ENCODE measurements at regions not wholly inside any gene's neighbourhood (a gene's known extent, or its start where the extent isn't known, plus 50 kb on each side); places are given as distances from the start of the nearest gene placed in this dataset.

DNA sequence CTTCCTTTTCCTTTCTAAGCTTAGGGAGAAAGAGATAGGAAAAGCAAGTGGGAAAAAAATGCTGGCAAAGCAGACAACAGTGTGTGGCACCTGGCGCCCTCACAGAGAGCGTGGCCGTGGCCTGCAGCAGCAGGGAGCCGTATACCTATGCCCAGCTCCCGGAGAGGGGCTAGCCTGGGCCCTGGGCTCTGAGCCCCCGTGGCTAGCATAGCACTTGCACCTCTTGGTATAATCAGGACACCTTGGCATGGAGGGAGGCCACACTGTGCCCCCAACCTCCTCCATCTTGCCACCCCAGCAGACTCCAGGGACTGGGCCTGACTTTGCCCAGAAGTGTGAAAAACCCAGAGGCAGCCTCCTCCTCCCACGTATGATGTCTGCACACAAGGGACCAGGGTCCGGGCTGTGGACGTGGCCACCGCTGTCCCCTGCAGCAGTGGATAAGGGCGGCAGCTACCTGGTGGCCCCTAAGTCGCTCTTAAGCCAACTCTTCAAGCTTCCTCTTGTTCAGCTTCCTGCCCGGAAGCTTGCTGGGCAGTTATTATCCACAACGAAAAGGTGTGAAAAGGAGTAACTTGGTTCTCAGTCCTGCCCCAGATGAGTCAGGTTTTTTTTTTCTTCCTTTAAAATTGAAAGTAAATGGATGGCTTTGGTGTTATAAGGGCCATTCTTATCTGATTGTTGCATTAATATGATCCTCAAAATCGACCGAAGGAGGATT, 249.1 kb upstream of the PITRM1 start:
- no peak for DNase-seq

DNA sequence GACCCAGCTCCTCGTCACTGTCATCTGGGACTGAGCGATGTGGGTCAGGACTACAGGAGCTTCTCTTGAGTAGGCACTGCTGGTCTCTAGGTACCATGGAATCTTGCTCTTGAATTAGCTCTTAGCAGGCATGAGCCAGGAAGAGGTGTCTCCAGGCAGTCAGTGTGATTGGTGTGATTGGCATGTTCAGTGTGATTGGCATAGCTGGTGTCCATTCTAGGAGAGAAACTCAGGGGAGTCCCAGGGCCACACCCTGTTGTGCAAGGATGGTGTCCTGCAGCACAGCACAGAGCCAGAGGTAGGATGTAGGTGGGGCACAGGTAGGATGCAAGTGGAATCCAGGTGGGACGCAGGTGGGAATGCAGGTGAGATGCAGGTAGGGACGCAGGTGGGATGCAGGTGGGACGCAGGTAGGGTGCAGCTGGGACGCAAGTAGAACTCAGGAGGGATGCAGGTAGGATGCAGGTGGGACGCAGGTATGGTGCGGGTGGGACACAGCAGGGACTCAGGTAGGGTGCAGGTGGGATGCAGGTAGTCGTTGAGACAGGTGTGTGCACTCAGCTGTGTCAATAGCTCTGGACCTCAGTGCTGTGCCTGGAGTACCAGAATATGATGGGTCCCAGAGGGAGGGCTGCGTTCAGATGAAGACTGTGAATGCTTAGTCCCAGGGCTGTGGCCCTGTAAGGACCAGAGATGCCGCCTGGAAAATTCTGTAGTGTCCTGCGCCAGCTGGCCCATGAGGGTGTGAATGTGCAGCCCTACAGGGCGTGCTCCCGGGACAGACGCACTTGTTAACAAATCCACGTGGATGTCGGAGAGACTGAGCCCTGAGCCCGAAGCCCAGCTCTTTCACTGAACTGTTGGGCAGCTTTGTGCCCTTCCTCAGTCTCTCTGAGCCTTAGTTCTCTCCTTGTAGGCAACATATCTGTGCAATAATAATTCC, 248.2 kb upstream of the PITRM1 start:
- no peak for DNase-seq

DNA sequence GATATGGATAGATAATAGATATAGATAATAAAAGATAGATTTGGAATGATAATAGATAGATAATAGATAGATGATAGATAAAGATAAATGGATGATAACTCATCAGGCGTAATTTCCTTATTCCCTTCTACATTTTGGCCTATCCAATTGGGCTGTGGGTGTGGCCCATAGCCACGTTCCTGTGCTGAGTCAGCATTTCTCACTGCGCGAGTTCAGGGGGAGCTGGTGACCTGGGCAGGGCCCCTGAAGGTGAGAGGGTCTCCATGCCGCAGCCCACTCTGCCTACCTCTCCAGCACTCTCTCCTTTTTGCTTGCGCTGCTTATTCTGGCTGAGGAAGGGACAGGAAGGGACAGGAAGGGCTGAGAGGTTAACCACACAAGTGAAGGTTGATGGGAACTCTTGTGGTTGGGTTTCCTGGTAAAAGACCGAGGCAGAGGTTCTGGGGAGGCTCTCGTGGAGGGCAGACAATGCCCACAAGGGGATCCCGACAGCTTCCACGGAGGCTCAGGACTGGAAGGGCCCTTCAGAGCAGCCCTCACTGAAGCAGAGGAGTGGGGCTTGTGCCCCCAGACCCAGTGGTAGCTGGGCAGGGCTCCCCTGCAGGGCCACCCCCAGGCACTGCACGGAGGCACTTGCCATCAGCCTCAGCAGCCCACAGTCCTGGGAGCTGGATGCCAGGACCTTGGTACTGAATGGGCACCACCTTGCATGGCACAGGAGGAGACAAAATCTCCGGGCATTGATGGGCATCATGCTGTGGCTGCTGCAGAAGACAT, 247.3 kb upstream of the PITRM1 start:
- no peak for DNase-seq

DNA sequence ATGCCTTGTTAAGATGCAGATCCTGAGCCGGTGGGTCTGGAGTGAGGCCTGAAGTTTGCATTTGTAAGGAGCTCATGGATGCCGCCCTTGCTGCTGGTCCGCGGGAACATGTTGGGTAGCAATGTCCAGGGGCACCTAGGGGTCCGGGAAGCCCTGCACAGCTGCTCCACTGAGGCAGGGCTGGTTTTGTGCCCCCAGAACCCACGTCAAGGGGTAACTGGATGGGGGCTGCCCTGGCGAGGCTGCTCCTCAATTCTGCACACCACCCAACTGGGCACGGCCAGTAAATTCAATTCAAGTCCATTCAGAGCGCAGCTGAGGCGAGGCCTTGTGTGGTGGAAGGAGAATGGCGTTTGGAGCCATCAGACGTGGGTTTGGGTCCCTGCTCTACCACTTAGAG, 246.3 kb upstream of the PITRM1 start:
- DNase-seq: no peak

DNA sequence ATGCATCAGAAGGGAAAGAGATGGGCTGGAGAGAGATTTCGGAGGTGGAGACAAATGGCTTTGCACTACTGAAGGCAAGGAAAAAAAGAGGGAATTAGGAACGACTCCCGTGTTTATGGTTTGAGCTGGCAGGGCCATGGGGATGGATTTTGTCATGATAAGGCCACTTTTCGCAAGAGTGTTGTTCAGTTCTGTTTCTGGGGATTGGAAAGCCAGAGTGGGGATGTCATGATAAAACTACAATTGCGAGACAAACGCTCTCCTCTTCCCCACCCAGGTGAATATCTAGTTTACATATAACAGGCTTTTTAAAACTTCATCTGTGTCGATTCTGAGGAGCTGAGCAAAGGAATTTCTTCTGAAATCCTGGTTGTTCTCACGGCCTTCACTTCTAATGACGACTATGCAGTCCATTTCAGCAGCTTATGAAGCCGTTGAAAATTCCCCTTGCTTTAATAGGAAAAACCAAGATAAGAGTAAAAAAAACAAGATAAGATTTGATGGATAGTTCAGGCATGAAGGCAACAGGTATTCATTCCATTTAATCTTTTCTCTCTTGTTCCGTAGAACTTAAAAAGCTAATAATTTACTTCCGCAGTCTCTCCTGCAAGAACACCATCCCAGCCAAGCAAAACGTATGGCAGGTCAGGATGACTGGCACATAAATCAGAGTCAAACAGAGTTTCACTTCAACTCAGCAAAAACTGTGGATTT, 245.6 kb upstream of the PITRM1 start:
- no peak for DNase-seq

DNA sequence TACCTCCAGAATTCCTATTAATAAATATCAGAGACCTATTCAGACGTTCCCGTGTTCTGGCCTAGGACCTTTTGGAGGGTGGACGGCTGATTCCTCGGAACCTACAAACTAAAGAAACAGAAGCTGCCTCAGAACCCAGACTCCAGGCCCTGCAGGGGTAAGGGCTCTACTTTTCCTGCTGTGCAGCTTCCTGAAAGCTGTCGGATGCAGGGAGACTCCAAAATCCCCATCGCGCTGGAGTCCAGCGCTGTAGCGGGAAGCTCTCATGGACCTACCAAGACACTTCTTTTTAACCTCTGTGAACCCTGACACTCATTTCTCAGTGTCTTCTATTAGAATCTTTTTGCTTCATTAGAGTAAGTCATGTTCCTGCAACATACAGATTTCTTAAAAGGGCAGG, 244.5 kb upstream of the PITRM1 start:
- no peak for DNase-seq

DNA sequence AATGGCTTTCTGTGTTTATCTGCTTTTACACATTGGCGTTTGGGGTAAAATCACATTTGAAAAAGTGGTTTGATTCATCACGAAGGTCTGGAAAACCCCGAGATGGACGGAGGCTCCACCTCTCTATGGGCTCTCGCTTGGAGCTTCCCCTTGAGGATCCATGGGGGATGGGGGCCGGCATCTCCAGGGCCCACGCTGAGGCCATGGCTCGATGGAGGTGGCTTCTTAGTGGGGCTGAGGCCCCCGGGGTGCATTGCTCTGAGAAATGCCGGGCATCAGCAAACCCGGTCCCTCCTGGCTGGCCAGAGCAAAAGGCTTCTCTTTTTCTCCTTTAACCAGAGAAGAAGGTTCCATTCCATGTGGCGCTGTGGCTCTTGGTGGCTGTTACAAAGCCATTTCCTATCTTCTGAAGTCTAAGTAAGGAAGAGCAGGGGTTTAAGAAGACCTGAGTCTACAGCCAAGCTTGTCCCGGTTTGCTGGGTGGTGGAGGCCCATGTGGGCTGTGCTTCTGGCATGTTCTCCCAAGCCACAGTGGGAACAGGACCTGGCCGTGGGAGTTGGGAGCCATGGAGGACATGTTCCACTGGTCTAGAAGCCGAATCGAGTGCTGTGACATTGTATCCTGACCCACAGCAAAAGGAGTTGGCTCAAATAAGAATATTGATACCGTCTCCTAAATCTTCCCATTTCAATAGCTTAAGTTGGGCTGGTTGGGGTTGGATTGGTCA, 243.5 kb upstream of the PITRM1 start:
- no peak for DNase-seq

DNA sequence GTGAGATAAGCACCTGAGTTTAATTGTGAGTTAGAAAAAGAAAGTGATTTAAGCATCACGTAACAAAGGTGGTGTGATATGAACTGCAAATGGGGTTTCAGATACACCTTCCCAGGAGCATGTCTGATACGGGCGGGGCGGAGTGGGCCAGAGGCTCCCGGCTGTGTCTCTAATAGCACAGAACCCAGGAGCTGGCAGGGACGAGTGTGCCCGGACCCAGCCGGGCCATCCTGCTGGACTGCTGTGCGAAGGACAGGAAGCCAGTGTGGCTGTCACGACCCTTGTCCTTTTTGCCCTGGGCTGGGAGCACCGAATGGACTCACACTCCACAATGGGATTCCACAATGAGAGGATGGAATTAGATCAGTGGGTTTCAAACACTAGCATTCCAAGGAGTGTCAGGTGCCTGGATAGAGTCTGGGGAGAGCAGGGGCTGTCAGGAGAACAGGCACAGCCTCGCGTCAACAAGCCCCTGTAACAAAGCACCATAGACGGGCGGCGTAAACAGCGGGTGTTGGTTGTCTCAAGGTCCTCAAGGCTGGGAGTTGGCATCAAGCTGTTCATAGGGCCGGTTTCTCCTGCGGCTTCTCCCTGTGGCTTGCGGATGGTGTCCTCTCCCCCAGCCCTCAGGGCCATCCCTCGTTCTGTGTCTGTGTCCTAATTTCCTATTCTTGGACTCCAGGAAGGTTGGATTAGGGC, 242.6 kb upstream of the PITRM1 start:
- no peak for DNase-seq

DNA sequence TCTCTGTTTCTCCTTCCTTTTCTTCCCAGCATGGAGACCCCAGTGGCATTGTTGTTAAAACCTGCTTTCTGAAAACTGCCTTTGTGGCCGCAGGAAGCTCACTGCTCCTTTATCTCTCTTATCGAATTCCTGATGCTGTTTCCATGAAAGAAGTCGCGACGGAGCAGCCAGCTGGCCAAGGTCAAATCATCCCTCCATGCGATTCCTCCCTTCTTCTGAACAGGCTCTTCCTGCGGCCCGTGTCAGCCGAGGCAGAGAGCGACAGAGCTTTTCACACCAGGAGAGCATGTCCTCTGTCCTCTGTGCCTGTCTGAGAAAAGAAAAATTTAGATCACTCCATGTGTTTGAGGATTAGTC, 242.1 kb upstream of the PITRM1 start:
- no peak for DNase-seq

DNA sequence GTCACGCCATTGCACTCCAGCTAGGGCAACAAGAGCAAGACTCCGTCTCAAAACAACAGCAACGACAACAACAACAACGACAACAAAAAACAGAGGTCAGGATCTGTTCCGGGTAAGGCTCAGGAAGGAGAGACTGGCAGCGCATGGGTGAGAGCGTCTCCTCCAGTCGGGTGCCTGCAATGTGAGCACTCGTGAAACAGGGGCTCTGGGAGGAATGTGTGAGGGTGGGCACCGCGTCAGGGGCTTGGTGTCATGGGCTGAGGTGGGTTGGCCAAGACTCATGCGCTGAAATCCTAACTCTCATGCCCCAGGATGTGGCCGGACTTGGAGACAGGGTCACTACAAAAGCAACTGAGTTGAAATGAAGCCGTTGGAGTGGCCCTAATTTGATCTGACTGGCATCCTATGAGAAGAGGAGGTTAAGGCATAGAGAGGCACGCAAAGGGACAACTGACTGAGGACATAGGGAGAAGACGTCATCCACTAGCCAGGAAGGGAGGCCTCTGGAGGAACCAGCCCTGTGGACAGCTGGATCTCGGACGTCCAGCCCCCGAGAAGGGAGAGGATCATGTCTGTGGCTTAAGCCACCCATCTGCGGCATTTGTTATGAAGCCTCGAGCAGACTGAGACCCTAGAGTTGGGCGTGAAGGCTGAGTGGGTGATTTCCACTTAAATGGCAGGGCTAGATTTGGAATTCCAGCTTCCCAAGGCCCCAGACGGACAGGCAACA, 241.5 kb upstream of the PITRM1 start:
- DNase-seq: no peak

DNA sequence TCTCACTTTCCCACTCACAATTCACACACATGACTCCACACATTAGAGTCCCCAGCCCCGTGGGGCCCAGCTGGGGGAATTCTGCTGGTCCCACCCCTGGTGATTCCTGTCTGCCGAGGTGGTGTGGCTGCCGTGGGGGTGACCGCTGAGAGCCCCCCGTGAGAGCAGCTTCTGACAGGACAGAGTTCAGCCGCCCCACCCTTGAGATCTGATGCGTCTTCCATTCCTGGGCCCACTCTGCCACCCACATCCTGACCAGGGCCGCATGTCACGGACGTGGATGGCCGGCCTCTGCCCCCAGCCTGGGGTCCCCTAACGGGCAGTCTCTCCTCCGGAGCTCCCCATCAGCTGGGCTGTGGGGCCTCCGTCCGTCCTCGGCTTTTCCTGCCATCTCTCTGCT, 240.1 kb upstream of the PITRM1 start:
- no peak for DNase-seq

DNA sequence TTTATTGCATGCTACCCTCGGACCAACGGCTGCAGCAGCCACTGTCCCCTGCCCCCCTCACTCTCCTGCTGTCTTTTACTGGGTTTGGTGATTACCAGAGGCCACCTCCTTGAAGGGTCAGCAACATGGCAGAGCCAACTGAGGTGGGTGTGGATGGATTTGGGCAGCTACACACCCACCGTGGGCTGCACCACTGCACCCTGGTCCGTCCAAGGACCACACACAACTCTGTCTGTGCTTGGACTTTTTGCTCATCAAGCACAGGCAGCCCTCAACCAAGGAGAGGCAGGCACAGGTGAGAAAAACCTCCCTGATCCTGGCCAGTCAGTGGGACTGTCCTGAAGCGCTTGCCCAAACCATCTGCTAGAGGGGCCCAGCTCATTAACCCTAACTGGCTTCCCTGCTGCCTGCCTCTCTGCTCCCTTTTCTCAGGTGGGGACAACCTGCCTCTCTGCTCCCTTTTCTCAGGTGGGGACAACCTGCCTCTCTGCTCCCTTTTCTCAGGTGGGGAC, 239.5 kb upstream of the PITRM1 start:
- DNase-seq: no peak

DNA sequence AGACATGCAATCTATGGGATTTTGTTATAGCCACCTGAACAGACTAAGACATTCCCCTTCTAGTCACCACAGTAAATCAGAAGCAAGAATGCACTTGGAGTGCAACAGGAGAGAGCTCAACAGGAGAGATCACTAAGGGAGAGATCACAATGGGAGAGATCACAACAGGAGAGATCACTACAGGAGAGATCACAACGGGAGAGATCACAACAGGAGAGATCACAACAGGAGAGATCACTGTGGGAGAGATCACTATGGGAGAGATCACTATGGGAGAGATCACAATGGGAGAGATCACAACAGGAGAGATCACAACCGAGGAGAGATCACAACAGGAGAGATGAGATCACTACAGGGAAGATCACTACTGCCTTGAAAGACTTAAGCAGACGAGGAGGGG, 238.5 kb upstream of the PITRM1 start:
- no peak for DNase-seq

DNA sequence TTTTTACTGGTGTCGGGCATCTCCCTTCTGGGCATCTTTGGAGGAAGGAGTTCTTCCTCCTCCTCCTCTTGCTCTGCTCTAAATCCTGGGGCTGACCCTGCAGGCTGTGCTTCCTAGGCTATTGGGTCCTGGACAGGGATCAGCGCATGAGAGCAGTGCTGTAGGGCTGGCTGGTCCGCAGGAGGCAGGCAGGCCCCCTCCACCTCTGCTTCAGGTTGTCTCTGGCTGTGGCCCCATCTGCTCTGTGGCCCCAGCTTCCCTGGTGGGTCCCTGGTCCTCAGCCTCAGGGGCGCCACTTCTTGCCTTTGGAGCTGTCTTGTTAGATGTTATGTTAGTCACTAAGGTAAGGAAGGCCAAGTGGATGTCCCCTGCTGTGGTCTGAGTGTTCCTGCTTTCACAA, 237.3 kb upstream of the PITRM1 start:
- no peak for DNase-seq

DNA sequence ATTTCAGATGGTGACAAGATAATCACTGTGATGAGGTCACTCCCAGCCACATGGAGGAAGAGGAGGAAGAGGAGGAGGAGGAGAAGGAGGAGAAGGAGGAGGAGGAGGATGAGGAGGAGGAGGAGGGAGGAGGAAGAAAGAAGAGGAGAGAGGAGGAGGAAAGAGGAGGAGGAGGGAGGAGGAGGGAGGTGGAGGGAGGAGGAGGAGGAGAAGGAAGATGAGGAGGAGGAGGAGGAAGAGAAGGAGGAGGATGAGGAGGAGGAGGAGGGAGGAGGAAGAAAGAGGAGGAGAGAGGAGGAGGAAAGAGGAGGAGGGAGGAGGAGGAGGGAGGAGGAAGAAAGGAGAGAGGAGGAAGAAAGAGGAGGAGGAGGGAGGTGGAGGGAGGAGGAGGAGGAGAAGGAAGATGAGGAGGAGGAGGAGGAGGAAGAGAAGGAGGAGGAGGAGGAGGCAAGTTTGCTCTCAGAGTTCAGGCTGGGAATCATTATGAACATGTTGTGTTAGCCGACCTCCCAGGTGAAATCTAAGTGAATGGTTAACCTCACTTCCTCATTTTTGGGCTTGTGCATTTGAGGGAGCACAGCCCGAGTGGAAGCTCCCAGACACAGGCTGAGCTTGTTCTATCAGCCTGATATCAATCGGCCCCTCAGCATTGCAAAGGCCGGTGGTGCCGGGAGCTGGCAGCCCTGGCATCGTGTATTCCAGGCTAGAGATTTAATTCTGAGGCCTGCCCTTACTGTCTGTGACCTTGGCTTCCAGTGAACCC, 236.2 kb upstream of the PITRM1 start:
- no peak for DNase-seq

DNA sequence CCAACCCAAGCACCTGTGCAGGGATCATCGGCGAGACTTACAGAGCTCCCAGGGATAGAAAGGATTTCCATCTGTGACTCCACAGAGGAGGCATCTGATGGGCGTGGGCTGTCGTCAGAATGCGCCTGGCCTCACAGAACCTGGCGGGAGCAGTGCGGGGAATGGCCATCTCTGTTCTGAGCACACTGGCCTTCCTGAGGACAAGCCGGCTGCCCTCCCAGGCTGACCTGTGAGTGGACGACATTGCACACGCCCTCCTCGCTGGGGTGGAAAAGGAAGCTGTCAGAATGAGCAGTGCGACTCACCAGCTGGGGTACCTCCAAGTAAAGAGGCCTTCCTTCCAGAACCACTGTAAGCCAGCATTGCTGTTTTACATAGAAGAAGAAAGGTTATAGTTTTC, 234.6 kb upstream of the PITRM1 start:
- no peak for DNase-seq

DNA sequence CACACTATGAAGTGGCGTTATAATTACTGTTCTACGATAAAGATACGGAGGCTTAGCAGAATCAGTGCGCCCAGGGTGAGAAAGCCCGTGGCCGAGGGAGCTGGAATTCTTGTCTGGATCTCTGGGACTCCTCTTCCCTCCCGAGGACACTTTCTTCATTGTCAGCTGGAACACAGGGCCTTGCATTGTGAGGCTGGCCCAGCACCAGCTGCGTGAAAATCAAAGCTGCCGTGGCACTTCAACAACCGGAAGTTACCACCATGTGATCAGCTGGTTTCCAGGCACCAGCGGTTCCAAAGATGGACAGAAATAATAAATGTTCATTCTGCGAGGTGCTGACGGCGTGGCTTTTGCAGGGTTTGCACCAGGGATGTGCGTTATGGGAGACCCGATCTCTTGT, 234.0 kb upstream of the PITRM1 start:
- no peak for DNase-seq

DNA sequence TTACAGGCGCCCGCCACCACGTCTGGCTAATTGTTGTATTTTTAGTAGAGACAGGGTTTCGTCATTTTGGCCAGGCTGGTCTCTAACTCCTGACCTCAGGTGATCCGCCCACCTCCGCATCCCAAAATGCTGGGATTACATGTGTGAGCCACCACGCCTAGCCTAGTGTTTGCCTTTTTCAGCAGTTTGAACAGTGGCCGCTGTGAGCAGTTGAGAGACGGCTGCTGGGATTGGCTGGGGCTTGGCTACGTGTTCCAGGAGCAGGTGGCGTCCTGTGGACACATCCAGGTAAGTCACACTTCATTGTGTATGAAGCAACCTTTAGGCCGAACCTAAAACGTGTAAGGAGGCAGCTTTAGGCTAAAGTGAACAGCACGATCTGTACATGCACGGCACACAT, 231.8 kb upstream of the PITRM1 start:
- no peak for DNase-seq

DNA sequence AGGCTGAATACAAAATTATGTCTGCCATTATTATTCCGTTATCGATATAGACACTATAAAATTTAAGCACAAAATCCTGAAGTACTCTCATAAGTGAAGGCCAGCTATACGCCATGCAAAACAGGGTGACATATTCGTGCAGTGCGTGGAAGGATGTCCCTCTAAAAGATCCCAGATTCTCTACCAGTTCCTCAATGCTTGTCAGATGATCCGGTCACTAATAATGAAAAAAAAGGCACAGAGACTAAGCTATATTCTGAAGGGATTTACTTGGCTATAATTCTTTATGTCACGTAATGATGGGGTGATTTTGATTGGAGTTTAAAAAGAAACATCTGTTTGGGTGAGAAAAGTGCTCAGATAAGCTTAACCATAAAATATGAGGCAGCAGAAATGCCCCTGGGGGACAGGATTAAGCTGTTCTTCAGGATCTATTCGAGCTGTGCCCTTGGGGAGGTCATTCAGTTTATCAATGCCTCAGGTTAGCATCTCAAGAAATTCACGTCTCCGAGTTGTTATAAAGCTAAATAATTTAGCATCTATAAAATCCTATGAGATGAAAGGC, 229.7 kb upstream of the PITRM1 start:
- DNase-seq: no peak
